GM19372 (cell line): ENCODE measurements at regions not wholly inside any gene's neighbourhood (a gene's known extent, or its start where the extent isn't known, plus 50 kb on each side); places are given as distances from the start of the nearest gene placed in this dataset.
"Not testable (repeated sequence)": the region's sequence is repeated elsewhere in the genome, so short reads cannot be mapped to it uniquely, and the experiment has no call there.

Experiments used
- ATAC-seq: cut with Tn5 transposase; IDR thresholded peaks from one replicate; pipeline ENCODE4 v1.9.1; 2021; ENCODE audit warnings: mild to moderate bottlenecking, low read depth, moderate library complexity; ENCODE audit not compliant: unreplicated experiment

DNA sequence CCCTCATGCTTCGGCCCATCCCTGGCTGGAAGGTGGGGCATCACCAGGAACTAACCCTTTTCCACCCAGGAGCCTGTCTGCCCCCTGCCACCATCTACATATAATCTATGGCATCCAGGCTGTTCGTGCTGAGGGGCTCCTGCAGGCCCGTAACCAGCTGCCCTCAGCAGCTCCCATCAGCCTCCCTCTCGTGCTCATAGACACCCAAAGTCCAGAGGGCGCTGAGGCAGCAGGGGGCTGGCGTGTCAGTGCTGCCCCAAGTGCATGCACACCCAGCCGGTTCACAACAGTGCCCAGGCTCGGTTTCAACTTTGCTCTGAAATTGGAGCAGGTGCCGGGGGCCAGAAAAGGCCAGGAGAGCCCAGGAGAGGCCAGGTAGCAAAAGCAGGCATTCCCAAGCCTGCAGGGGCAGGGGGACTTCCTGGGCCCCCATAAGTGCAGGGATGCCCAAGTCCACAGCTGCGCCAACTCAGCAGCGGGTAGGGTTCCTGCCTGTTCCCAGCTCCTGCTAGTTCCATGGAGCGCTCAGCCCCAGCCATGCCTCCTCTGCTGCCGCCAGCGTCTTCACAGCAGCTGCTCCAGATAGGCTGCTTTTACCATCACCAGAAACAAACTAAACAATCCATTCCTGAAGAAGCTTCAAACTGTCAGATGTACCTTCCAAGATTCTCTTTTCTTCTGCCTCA lies 558.2 kb upstream of the GNPDA2 start:
- ATAC-seq, result no peak

DNA sequence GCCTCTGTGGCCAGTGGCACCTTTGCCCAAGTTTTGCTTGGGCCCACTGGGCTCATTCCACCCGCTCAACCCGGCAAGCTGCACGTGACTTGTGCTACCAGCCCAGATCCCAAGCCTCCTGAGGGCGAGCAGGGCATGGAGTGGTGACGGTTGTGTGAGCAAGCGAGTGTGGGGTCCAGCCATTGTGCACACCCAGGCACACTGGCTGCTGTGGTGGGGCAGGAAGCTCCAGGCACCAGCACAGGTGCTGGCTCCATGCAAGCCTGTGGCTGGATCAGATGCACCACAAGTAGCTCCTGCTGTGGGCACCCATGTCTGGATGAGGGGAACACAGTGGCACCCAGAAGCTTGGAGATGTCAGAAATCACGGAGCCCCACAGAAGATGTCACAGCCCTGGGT lies 557.0 kb upstream of the GNPDA2 start:
- no peak for ATAC-seq

DNA sequence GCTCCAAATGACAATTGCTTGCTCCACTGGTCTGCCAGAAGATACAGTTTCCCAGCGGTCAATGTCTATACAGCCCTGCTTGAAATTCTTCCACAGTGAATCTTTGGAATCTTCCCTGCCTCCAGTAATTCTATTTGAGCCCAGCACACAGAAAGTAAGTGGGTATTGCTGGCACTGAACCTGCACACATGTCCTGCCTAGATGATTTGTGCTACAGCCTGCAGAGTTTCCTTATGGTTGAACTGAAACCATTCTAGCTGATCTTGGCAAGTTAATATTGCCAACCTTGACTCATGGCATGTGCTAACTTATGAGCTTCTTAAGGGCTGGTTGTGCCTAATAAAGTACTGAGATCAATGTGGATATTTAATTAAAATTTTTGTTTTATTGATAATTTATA lies 553.8 kb upstream of the GNPDA2 start:
- no peak for ATAC-seq

DNA sequence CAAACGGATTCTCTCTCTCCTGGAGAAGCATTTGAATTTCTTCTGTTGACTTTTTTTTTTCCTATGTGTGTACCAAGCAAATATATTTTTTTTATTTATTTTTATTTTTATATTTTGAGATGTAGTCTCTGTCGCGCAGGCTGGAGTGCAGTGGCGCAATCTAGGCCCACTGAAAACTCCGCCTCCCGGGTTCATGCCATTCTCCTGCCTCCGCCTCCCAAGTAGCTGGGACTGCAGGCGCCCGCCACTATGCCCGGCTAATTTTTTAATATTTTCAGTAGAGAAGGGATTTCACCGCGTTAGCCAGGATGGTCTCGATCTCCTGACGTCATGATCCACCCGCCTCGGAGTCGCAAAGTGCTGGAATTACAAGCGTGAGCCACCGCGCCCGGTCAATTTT lies 549.5 kb upstream of the GNPDA2 start:
- no peak for ATAC-seq

DNA sequence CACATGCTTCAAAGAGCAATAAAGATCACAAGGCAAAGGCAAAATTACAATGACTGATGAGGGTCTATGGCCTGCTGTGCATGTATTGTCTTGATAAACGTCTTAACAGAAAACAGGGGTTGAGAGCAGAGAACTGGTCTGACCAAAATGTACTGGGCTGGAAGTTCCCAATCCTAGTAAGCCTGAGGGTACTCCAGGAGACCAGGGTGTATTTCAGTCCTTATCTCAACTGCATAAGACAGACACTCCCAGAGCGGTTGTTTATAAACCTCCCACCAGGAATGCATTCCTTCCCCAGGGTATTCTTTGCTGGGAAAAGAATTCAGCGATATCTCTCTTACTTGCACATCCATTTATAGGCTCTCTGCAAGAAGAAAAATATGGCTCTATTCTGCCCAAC lies 521.8 kb upstream of the GNPDA2 start:
- not testable (repeated sequence) for ATAC-seq

DNA sequence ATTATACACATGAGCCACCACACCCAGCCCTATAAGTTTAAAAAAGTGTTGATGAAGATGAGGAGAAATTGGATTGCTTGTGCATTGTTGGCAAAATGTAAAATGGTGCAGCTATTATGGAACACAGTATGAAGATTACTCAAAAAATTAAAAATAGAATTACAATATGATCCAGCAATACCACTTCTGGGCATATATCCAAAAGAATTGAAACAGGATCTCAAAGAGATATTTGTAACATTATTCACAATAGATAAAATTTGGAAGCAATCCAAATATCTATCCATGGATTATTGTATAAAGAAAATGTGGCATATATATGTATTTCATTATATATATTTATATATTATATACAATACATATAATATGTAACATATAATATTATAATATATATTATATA lies 515.6 kb upstream of the GNPDA2 start:
- no peak for ATAC-seq

DNA sequence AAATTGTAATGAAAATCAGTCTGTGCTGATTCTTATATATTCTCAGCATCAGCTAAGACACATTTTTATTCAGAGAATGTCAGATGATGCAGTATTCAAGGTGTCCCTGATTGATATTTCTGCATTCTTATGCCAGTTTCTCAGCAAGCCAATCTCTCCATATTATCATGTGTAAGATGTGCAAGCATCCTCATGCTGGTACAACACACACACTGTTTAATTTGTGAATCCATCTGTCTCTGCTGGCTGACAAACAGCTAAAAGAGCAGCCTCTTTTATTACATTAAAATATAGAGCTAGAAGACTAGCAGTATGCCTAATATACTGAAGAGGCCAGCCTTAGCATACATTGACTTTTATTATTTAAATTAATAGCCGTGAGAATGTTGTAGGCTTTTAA lies 502.9 kb upstream of the GNPDA2 start:
- ATAC-seq, result no peak

DNA sequence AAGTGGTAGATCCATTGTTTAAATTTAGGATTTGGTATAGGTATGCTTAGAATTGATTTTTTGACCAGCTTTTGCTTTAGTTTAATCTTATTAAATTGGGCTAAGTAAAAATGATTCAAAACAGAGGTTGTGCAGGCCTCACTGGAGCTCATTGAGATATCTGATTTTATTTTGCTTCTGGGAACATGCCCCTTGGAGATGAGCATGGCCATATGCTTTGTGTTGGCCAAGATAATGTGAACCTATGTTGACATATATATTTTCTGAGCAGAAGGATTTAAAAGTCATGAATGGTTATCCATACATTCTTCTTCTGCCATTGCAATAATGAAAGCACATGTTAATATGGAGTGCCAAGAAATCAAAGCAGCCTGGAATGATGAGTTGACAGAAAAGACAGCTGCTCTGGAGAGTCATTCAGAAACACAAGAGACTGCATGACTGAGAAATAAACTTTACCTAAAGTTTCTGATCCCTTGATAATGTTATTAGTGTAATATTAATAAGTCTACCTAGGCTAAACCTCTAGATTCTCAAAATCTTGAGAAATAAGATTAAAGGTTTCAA lies 489.7 kb upstream of the GNPDA2 start:
- ATAC-seq, result no peak

DNA sequence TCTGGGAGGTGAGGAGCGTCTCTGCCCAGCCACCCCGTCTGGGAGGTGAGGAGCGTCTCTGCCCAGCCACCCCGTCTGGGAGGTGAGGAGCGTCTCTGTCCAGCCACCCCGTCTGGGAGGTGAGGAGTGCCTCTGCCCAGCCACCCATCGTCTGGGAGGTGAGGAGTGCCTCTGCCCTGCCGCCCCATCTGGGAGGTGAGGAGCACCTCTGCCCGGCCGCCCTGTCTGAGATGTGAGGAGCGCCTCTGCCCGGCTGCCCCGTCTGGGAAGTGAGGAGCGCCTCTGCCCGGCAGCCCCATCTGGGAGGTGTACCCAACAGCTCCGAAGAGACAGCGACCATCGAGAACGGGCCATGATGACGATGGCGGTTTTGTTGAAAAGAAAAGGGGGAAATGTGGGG lies 482.1 kb upstream of the GNPDA2 start:
- not testable (repeated sequence) for ATAC-seq

DNA sequence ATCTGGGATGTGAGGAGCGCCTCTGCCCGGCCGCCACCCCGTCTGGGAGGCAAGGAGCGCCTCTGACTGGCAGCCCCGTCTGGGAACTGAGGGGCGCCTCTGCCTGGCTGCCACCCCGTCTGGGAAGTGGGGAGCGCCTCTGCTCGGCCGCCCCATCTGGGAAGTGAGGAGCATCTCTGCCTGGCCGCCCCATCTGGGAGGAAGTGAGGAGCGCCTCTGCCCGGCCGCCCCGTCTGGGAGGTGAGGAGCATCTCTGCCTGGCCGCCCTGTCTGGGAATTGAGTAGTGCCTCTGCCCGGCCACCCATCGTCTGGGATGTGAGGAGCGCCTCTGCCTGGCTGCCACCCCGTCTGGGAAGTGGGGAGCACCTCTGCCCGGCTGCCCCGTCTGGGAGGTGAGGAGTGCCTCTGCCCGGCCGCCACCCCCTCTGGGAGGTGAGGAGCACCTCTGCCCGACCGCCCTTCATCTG lies 481.5 kb upstream of the GNPDA2 start:
- not testable (repeated sequence) for ATAC-seq

DNA sequence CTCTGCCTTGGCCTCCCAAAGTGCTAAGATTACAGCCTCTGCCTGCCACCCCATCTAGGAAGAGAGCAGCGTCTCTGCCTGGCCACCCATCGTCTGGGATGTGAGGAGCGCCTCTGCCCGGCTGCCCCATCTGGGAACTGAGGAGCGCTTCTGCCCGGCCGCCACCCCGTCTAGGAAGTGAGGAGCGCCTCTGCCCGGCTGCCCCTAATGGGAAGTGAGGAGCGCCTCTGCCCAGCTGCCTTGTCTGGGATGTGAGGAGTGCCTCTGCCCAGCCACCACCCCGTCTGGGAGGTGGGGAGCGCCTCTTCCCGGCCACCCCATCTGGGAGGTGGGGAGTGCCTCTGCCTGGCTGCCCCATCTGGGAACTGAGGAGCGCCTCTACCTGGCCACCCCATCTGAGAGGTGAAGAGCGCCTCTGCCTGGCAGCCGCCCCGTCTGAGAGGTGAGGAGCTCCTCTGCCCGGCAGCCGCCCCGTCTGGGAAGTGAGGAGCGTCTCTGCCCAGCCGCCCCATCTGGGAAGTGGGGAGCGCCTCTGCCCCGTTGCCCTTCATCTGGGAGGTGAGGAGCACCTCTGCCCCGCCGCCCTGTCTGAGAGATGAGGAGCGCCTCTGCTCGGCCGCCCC lies 481.0 kb upstream of the GNPDA2 start:
- ATAC-seq, result not testable (repeated sequence)

DNA sequence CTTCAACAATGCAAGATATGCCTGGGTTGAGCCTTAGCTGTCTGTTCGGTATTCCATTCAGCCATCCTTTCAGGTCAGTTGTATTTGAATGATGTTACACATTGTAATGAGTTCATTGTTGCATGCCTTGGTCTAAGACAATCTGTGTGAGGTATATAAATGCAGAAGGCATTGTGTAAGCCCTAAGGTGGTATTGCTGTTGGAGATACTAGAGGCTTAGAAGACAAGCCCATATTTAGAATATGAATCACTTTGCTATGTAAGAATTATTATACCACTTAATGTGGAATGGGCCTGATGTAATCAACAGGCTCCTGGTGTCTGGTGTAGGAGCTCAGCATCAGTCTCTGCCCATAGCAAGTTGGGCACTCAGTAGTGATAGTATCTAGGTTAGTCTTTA lies 473.4 kb upstream of the GNPDA2 start:
- no peak for ATAC-seq

DNA sequence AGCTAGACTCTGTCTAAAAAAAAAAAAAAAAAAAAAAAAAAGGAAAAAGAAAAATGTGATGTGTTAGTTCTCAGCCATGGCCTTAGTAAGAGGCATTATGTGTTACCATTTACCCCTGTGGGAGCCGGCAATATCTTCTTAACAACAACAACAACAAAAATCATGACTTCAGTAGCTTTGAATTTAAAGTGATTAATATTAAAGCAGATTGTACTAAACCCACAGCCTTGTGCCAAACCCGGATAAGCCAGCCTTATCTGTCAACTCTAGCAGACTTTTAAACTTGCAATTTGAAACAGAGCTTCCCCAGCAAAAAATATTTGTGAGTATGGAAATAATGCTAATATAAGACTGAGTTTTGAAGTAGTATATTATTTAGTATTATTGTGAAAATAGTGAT lies 462.1 kb upstream of the GNPDA2 start:
- no peak for ATAC-seq

DNA sequence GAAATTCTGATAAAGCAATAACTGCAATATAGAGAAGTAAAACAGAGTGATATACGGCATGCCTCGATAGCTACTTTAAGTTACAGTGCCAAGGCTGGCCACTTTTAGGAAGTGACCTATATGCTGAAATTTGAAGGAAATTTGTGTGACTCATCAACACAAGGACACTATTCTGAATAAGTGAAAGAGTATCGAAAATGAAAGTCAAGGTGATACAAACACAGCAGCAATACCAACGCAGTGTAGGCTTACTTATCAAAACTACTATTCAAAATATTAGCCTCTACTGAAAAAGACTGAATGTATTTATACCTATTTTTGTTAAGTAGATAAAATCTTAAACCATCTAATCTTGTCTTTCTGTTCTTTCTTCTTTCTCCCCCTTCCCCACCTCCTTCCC lies 459.9 kb upstream of the GNPDA2 start:
- no peak for ATAC-seq

DNA sequence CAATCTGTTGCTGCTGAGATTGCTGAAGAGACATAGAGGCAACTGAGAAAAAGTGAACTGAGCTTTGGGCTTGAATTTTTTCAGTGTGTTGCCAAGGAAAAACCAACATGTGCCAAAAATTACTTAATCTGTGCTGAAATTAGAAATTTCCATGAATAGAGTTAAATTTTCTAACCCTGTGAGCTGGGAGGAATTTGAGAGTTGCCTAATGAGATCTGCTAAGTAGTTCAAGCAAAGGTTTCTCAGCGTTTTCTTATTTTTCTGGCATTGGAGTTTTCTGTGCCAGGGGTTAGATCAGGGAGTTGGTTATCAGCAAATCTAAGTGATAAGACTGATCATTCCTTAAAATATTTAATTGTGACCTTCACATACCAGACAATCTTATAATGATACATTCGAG lies 457.5 kb upstream of the GNPDA2 start:
- ATAC-seq, result no peak

DNA sequence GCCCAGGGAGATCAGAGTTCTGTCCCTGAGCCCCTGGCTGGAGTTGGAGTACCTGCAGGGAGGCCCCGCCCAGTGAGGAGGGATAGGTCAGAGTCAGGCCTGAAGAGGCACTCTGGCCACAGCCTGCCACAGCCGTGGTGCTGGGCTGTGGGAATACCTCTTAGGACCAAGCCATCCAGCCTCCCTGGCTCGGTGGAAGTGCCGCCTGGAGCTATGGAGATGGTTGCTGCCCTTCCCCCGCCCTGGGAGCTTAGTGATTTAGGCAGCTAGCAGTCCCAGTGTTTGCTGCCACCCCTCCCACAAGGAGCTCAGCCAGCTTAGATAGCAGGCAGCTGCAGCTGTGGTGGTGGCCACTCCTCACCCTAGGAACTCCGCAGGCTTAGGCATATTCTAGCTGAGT lies 446.3 kb upstream of the GNPDA2 start:
- ATAC-seq, result no peak

DNA sequence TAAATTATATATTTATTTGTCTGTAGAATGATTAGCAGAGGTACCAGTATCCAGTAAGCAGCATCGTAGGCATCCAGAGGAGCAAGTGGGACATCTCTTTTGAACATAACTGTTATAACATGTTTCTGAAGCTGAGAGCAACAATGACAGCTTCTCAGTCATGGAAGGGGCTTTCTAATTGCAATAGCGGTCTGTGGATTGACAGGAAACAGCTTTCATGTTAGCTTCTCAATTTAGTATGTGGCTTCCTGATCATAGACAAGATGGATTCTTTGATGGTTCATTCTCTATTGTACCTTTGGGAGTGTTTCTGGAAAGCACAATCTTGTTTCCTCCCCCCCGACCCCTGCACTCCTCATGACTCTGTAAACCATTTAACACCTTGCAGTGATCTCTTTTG lies 434.6 kb upstream of the GNPDA2 start:
- ATAC-seq, result no peak

DNA sequence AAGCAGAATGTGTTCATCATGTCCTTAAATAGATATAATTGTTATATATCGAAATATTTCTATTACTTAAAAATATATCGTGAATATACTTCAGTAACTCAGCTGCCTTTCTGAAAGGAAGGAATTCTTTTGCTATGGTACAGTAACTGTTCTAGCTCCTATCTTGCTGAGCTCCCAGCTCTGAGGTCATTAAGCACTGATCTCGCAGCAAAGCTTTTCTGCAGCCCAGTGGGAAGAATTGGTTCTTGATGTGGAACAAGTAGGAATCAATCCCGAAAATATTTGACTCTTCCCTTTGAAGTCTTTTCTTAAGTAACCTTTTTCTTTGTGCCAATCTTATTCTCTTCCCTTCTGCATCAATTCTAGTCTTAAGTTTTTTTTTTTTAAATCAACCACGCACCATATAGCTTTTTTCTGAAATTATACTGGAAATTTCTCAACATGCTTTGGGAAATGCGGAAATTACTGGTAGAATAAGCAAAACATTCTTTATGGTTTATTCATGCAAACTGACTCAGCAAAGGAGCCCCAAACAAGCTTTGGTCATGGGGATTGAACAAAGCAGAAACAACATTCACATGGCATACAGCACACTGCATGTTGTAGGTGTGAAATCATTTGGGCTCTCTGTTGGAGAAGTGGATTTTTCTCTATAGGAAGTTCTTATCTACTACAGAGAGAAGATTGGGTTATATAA lies 428.9 kb upstream of the GNPDA2 start:
- no peak for ATAC-seq

DNA sequence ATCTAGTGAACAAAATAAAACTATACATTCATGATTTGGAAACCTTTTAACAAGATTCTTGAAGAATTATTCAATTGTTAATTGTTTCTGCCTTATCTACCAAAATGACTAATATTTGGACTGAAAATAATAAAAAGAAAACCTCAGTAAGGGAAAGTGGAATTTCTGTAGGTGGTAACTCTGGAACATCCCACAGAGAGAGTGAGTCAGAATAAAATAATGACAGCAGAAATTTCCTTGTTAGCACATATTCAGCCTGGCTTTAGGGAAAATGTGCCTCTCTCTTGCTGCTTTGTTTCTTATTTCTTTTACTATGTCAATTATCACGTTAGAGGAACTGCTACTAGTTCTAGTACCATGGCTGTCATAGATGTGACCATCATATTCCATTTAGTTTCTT lies 421.5 kb upstream of the GNPDA2 start:
- ATAC-seq, result no peak

DNA sequence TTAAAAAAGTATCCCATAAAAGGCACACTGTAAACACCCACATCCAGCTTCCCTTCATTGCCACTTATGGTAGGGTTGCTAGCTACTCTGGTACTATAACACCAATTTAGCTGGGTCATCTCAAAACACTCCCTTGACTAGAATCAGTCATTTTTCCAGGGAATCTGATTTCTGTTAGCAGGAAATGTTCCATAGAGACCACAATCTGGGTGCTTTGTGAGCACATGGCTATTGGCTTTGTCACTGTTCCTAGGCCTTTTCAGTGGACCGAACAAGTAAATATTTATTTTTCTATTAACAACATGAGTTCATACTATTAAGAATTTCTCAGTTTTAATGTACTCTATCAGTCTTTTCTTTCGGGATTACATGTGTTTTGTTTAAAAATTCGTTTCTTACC lies 404.7 kb upstream of the GNPDA2 start:
- ATAC-seq, result no peak

DNA sequence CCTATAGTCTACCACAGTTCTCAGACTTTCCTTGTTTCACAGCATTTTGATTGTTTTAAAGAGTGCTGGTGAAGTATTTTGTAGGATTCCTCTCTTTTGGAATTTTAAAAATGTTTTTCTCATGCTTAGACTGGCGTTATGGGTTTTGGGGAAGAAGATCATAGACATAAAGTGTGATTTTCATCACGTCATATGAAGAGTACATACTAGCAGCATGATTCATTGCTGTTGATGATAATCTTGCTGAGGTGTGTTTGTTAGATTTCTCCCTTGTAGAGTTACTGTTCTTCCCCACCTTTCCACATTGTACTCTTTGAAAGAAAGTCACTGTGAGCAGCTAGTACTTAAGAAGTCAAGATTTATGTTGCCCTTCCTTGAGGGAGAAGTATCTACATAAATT lies 396.1 kb upstream of the GNPDA2 start:
- ATAC-seq, result no peak
